Nephron (organoid): ENCODE measurements at regions not wholly inside any gene's neighbourhood (a gene's known extent, or its start where the extent isn't known, plus 50 kb on each side); places are given as distances from the start of the nearest gene placed in this dataset.
"Not testable (repeated sequence)": the region's sequence is repeated elsewhere in the genome, so short reads cannot be mapped to it uniquely, and the experiment has no call there.

Experiments
- H3K27ac Mint-ChIP-seq, 3 experiments: 2 replicates each; pipeline ENCODE4 v1.8.0; 2020; ENCODE audit warnings: mixed read lengths in 3 of 3, mild to moderate bottlenecking in 2 of 3, moderate library complexity in 1 of 3
- H3K27me3 Mint-ChIP-seq: 2 replicates; pipeline ENCODE4 v1.8.0; 2021; ENCODE audit warnings: low read depth, mild to moderate bottlenecking, moderate library complexity, mixed read lengths
- H3K36me3 Mint-ChIP-seq: 2 replicates; pipeline ENCODE4 v1.8.0; 2020; ENCODE audit warnings: low read depth, mixed read lengths
- H3K4me1 Mint-ChIP-seq: 2 replicates; pipeline ENCODE4 v1.8.0; 2020; ENCODE audit warnings: mixed read lengths
- H3K4me3 Mint-ChIP-seq, 3 experiments: 2 replicates each; pipeline ENCODE4 v1.8.0; 2020; ENCODE audit warnings: mild to moderate bottlenecking in 3 of 3, mixed read lengths in 3 of 3, moderate library complexity in 2 of 3
- H3K9me3 Mint-ChIP-seq: 2 replicates; pipeline ENCODE4 v1.8.0; 2020; ENCODE audit warnings: mixed read lengths
- TF ChIP-seq, protein P1 (sequence below), 3 experiments: fragments of 200-600 bp; sonication (generic); IDR thresholded peaks; one replicate each; pipeline ENCODE4 v1.5.0; 2021; ENCODE audit warnings: antibody characterized with exemption in 3 of 3; ENCODE audit not compliant: unreplicated experiment in 3 of 3

DNA sequence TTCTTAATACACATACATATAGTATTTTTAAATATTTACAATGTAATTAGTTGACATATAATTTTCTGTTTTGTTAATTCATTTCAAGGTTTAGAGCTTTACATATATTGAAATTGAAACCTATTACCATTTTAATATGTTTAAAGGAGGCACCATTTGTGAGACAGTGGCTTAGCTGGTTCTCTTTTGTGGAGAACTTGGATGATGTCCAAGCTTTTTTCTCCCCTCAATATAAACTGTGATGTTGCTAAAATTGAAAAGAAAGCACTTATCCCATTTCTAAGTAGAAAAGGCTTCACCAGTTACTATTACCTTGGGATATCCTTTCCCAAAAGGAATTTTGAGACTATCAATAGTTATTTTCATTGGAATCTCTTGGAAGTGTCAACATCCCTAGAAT, 707.2 kb downstream of the NTRK3 start:
- TF ChIP-seq, protein P1, sequence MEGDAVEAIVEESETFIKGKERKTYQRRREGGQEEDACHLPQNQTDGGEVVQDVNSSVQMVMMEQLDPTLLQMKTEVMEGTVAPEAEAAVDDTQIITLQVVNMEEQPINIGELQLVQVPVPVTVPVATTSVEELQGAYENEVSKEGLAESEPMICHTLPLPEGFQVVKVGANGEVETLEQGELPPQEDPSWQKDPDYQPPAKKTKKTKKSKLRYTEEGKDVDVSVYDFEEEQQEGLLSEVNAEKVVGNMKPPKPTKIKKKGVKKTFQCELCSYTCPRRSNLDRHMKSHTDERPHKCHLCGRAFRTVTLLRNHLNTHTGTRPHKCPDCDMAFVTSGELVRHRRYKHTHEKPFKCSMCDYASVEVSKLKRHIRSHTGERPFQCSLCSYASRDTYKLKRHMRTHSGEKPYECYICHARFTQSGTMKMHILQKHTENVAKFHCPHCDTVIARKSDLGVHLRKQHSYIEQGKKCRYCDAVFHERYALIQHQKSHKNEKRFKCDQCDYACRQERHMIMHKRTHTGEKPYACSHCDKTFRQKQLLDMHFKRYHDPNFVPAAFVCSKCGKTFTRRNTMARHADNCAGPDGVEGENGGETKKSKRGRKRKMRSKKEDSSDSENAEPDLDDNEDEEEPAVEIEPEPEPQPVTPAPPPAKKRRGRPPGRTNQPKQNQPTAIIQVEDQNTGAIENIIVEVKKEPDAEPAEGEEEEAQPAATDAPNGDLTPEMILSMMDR (IDR thresholded peaks at IDR 0.05; ENCODE audit: unreplicated experiment in 3 of 3), result no peak
- Mint-ChIP-seq H3K4me1 (no peaks in the 10 kb centered on the region), H3K9me3 (peaks cover 8% of the 10 kb centered on the region), H3K36me3 (no peaks in the 10 kb centered on the region), H3K27me3 (no peaks in the 10 kb centered on the region), H3K4me3 (no peak overlapping the region), H3K27ac (no peak overlapping the region)

DNA sequence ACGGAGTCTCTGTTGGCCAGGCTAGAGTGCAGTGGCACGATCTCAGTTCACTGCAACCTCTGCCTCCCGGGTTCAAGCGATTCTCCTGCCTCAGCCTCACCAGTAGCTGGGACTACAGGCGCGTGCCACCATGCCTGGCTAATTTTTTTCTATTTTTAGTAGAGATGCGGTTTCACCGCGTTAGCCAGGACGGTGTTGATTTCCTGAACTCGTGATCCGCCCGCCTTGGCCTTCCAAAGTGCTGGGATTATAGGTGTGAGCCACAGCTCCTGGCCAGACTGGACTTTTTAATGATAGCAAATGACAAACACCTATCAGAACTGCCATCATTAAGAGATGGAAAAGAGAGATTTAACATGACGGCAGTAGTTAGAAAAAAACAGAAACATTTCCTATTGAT, 707.9 kb downstream of the NTRK3 start:
- H3K27me3 Mint-ChIP-seq, H3K9me3 Mint-ChIP-seq, H3K4me1 Mint-ChIP-seq, H3K4me3 Mint-ChIP-seq, H3K36me3 Mint-ChIP-seq, H3K27ac Mint-ChIP-seq: not testable (repeated sequence)

DNA sequence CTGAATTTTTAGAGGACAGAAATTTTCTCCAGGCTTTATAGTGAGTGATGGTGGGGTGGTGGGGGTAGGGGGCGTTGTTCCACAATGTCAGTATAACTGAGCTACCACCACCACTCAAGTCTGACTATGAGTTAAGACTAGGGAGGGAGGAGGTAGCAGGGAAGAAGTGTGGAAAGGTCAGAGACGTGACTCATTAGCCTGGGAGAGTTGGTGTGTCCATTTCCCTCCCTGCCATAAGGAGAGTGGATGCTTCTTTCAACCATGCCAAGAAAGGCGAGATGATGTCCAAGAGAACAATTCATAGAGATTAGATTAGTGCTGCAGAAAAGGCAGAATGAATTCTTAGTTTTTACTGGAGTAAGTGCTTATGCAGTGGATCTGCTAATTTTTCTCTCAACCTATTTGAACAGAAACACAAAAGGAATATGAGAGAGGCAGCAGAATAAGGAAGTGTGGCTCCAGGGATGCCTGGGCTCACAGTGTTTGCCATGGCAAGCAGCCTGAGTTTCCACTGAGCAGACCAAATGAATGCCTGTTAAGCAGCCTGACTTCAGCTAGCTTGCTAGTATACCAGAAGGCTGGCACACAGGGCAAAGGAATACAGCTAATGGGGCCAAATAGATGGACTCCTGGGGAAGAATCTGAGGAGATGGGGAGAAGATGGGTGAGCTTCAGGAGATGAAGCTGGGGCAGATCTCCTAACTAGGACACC, 708.9 kb downstream of the NTRK3 start:
- Mint-ChIP-seq H3K4me3 (no peak overlapping the region), H3K36me3 (no peaks in the 10 kb centered on the region), H3K27me3 (no peaks in the 10 kb centered on the region), H3K4me1 (no peaks in the 10 kb centered on the region), H3K9me3 (no peaks in the 10 kb centered on the region), H3K27ac (no peak overlapping the region)
- TF ChIP-seq, protein P1 (IDR thresholded peaks at IDR 0.05; ENCODE audit: unreplicated experiment in 3 of 3), result no peak

DNA sequence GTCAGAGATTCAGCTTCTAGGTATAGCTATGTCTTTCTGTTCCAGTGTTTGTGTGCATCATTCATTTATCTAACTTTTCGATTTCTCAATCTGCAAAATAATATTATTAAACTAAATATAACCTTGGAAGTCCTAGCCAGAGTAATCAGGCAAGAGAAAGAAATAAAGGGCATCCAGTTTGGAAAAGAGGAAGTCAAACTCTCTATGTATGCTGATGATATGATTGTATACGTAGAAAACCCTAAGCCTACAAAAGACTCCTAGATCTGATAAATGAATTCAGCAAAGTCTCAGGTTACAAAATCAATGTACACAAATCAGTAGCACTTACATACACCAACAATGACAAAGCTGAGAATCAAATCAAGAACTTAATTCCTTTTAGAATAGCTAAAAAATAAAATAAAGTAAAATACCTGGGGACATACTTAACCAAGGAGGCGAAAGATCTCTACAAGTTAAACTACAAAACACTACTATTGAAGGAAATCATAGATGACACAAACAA, 718.2 kb downstream of the NTRK3 start:
- H3K27ac Mint-ChIP-seq, result no peak overlapping the region
- peaks cover 7% of the 10 kb centered on the region for H3K27me3 Mint-ChIP-seq
- no peaks in the 10 kb centered on the region for H3K4me1 Mint-ChIP-seq
- H3K9me3 Mint-ChIP-seq, result peaks cover 4% of the 10 kb centered on the region
- TF ChIP-seq, protein P1 (IDR thresholded peaks at IDR 0.05; ENCODE audit: unreplicated experiment in 3 of 3), result no peak
- H3K4me3 Mint-ChIP-seq, result no peak overlapping the region
- no peaks in the 10 kb centered on the region for H3K36me3 Mint-ChIP-seq

DNA sequence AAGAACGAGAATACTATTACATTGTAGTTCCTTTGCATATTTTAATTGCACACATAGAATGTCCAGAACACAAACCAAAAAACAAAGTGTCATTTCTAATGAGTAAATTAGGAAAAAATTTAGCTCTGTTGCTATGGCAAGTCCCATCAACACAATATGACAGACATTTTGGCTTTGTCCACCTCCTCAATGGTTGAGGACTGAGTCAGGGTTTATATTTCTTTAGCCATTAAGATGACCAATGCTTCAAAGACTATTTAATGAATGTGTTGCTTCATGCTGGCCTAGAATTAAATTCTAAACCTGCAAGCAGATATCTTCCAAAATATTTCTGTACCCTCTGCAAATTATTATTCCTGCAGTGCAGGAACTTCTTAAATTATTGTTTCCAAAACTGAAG, 719.2 kb downstream of the NTRK3 start:
- peaks cover 7% of the 10 kb centered on the region for H3K27me3 Mint-ChIP-seq
- no peaks in the 10 kb centered on the region for H3K36me3 Mint-ChIP-seq
- TF ChIP-seq, protein P1 (IDR thresholded peaks at IDR 0.05; ENCODE audit: unreplicated experiment in 3 of 3), result no peak
- no peaks in the 10 kb centered on the region for H3K4me1 Mint-ChIP-seq
- no peak overlapping the region for H3K27ac Mint-ChIP-seq
- H3K4me3 Mint-ChIP-seq, result no peak overlapping the region
- H3K9me3 Mint-ChIP-seq, result peaks cover 6% of the 10 kb centered on the region

DNA sequence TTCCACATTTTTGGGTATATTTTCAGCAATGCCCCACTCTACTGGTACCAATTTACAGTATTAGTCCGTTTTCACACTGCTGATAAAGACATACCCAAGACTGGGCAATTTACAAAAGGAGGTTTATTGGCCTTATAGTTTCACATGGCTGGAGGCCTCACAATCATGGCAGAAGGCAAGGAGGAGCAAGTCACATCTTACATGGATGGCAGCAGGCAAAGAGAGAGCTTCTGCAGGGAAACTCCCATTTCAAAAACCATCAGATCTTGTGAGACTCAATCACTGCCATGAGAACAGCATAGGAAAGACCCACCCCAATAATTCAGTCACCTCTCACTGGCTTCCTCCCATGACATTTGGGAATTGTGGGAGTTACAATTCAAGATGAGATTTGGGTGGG, 722.9 kb downstream of the NTRK3 start:
- H3K9me3 Mint-ChIP-seq, result peaks cover 10% of the 10 kb centered on the region
- not testable (repeated sequence) for H3K27me3 Mint-ChIP-seq, H3K4me1 Mint-ChIP-seq, H3K4me3 Mint-ChIP-seq, H3K36me3 Mint-ChIP-seq, H3K27ac Mint-ChIP-seq

DNA sequence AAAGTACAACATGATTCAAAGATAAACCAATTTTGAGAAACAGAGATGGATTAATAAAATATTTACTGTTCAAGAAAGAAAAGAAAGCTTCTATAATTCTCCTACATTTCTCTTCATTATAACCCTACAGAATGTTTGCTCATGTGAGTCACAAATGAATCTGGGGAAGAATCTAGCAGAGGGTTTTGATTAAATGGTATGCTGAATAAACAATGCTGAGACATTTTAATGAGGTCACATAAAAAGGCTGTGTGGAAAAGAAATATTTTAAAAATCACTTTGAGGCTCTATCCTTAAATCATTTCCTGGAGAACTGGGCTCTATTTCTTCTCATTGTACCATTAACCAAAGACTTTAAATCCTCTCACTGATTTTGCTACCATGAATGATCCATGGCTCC, 727.7 kb downstream of the NTRK3 start:
- TF ChIP-seq, protein P1 (IDR thresholded peaks at IDR 0.05; ENCODE audit: unreplicated experiment in 3 of 3), result no peak
- H3K9me3 Mint-ChIP-seq, result peaks cover 10% of the 10 kb centered on the region
- peak overlapping the region in 1 of 3 experiments; percentile 29 for H3K27ac Mint-ChIP-seq
- H3K27me3 Mint-ChIP-seq, result no peaks in the 10 kb centered on the region
- no peaks in the 10 kb centered on the region for H3K36me3 Mint-ChIP-seq
- no peaks in the 10 kb centered on the region for H3K4me1 Mint-ChIP-seq
- H3K4me3 Mint-ChIP-seq, result no peak overlapping the region
